MM.1S (cell line): ENCODE measurements at regions not wholly inside any gene's neighbourhood (a gene's known extent, or its start where the extent isn't known, plus 50 kb on each side); places are given as distances from the start of the nearest gene placed in this dataset.
"Not testable (repeated sequence)": the region's sequence is repeated elsewhere in the genome, so short reads cannot be mapped to it uniquely, and the experiment has no call there.

Experiments
- DNase-seq: peaks from one replicate; pipeline ENCODE4 v3.0.0-alpha.2; 2015
- H2AFZ ChIP-seq: fragments of 300-600 bp; sonication (generic); 2 replicates; pipeline ENCODE4 v1.6.0; 2016; ENCODE audit warnings: antibody characterized with exemption, low read length
- H3F3A ChIP-seq: fragments of 300-600 bp; sonication (generic); 2 replicates; pipeline ENCODE4 v1.6.1; 2016; ENCODE audit warnings: mild to moderate bottlenecking, antibody characterized with exemption, low read length, moderate library complexity, mixed read lengths; ENCODE audit not compliant: insufficient read depth
- H3K27ac ChIP-seq: fragments of 300-600 bp; sonication (generic); 2 replicates; pipeline ENCODE4 v1.5.1; 2016; ENCODE audit warnings: mild to moderate bottlenecking, low read length
- H3K27me3 ChIP-seq: fragments of 300-600 bp; sonication (generic); replicated peaks from 2 replicates; pipeline ENCODE4 v1.6.0; 2016; ENCODE audit warnings: low read length; ENCODE audit not compliant: insufficient read depth
- H3K36me3 ChIP-seq: fragments of 300-600 bp; sonication (generic); replicated peaks from 2 replicates; pipeline ENCODE4 v1.6.1; 2016; ENCODE audit warnings: mild to moderate bottlenecking, low read length, mixed read lengths; ENCODE audit not compliant: insufficient read depth
- H3K4me1 ChIP-seq: fragments of 300-600 bp; sonication (generic); 2 replicates; pipeline ENCODE4 v1.6.1; 2016; ENCODE audit warnings: low read length, mixed read lengths
- H3K4me2 ChIP-seq: fragments of 300-600 bp; sonication (generic); 2 replicates; pipeline ENCODE4 v1.6.0; 2016; ENCODE audit warnings: low read depth, low read length
- H3K4me3 ChIP-seq: fragments of 300-600 bp; sonication (generic); 2 replicates; pipeline ENCODE4 v1.5.1; 2016; ENCODE audit warnings: low read length, mixed read lengths
- H3K79me2 ChIP-seq: fragments of 300-600 bp; sonication (generic); 2 replicates; pipeline ENCODE4 v1.6.1; 2016; ENCODE audit warnings: mixed run types, low read length, mixed read lengths
- H3K9ac ChIP-seq: fragments of 300-600 bp; sonication (generic); 2 replicates; pipeline ENCODE4 v1.6.1; 2016; ENCODE audit warnings: low read length, mixed read lengths
- H3K9me2 ChIP-seq: fragments of 300-600 bp; sonication (generic); replicated peaks from 2 replicates; pipeline ENCODE4 v1.6.1; 2016; ENCODE audit warnings: mild to moderate bottlenecking, low read length, mixed read lengths; ENCODE audit not compliant: insufficient read depth
- H3K9me3 ChIP-seq: fragments of 300-600 bp; sonication (generic); replicated peaks from 2 replicates; pipeline ENCODE4 v1.6.1; 2016; ENCODE audit warnings: mild to moderate bottlenecking, low read length, mixed read lengths; ENCODE audit not compliant: insufficient read depth
- H4K20me1 ChIP-seq: fragments of 300-600 bp; sonication (generic); 2 replicates; pipeline ENCODE4 v1.6.1; 2016; ENCODE audit warnings: mild to moderate bottlenecking, low read length, moderate library complexity, mixed read lengths; ENCODE audit not compliant: insufficient read depth
- EZH2 ChIP-seq: fragments of 300-600 bp; sonication (generic); optimal IDR thresholded peaks from 2 replicates; pipeline ENCODE3; 2017; ENCODE audit warnings: low read depth, mild to moderate bottlenecking, antibody characterized with exemption, low read length, mixed read lengths
- EZH2phosphoT487 ChIP-seq: fragments of 300-600 bp; sonication (generic); IDR thresholded peaks from 2 replicates; pipeline ENCODE4 v1.6.1; 2018; ENCODE audit warnings: antibody characterized with exemption, low read length
- TF ChIP-seq, protein P1 (sequence below): fragments of 300-600 bp; sonication (generic); IDR thresholded peaks from 2 replicates; pipeline ENCODE4 v1.5.1; 2016; ENCODE audit warnings: antibody characterized with exemption, low read length, mixed read lengths

DNA sequence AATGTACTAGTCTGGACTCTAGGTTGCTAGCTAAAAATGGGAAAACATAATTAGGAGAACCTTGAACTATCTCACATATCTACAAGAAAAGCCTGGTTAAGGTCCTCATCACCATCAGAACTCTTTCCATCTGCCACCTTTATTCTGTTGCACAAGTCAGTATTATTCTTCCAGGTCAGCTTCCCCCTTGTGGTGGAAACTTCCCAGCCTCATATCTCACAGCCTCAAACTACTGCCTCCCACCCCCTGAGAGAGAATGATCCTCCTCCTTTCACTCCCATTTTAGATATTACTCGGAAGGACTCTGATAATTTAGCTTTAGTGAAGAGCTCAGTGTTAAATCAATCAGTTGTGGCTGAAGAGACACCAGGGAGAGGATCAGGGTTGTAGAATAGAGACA is 197.3 kb downstream of the ZNF92 start:
- H3K9me3 ChIP-seq, H3K4me1 ChIP-seq, H3K36me3 ChIP-seq, H4K20me1 ChIP-seq, H3K9me2 ChIP-seq, H3K79me2 ChIP-seq, DNase-seq, H3K27ac ChIP-seq, H2AFZ ChIP-seq, H3K4me3 ChIP-seq, H3K4me2 ChIP-seq, H3K27me3 ChIP-seq, H3K9ac ChIP-seq, H3F3A ChIP-seq: not testable (repeated sequence)

DNA sequence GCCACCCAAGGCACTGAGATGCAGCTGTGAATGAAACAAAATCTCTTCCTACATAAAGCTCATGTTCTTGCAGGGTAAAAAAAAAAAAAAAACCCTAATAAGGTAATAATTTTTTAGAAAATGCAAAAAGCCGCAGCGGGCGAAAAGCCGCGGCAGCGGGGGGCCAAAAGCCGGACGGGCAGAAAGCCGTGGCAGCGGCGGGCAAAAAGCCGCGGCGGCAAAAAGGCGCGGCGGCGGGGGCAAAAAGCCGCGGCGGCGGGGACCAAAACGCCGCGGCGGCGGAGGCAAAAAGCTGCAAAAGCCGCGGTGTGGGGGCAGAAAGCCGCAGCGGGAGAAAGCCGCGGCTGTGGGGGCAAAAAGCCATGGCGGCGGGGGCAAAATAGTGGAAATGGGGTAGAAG is 198.9 kb downstream of the ZNF92 start:
- H3K4me2 ChIP-seq, H3K9ac ChIP-seq: not testable (repeated sequence)

DNA sequence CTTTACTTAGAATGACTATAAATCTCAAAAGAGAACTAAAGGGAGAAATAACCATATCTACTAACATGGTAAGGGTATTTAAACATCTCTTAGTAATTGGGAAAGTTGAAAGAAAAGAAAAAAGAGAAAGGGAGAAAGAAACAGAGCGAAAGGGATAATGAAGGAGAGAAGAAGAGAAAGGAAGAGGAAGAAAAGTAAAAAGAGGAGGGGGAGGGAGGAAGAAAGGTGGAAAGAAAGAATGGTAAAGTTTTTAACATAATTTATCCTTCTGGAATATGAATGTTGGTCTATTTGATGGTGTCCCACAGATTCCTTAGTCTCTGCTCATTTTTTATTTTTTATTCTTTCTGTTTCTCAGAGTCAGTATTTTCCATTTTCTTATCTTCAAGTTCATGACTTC is 202.7 kb downstream of the ZNF92 start:
- DNase-seq, H3K79me2 ChIP-seq, H2AFZ ChIP-seq, H3K9me2 ChIP-seq, H3K36me3 ChIP-seq, H3K9me3 ChIP-seq, H3K9ac ChIP-seq, H3K4me1 ChIP-seq, H3K4me2 ChIP-seq, H3K27me3 ChIP-seq, H3K27ac ChIP-seq, H3K4me3 ChIP-seq, H4K20me1 ChIP-seq, H3F3A ChIP-seq: not testable (repeated sequence)

More for the DNA sequence above, 198.9 kb downstream of the ZNF92 start:
- H3K36me3 ChIP-seq, H4K20me1 ChIP-seq, H3F3A ChIP-seq, H3K79me2 ChIP-seq, H3K27ac ChIP-seq, DNase-seq, H3K27me3 ChIP-seq, H2AFZ ChIP-seq, H3K9me2 ChIP-seq, H3K9me3 ChIP-seq, H3K4me1 ChIP-seq, H3K4me3 ChIP-seq: not testable (repeated sequence)

DNA sequence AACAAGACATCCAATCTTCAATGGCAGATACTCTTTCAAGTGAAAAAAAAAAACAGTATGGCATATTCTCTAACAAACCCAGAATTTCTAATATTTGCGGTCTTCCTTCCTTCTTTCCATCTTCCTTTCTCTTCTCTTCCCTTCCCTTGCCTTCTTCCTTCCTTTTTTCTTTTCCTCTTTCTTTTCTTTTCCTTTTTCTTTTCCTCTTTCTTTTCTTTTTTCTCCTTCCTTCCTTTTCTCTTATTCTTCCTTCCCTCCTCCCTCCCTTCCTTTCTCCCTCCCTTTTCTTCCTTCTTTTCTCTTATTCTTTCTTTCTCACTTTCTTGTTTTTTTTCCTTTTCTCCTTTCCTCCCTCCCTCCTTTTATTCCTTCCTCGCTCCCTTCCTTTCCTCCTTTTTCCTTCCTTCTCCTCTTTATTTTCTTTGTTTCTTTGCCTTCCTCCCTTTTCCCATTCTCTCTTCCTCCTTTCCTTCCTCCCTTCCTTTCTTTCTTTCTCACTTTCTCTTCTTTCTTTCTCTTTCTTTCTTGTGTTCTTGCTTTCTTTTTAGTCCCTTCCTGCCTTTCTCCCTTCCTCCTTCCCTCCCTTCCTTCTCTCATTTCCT is 209.0 kb downstream of the ZNF92 start:
- not testable (repeated sequence) for H3K4me2 ChIP-seq, H3K27me3 ChIP-seq, H3K36me3 ChIP-seq, H4K20me1 ChIP-seq, H3K27ac ChIP-seq, H3F3A ChIP-seq, H3K4me1 ChIP-seq, DNase-seq, H3K9me2 ChIP-seq, H3K79me2 ChIP-seq, H3K4me3 ChIP-seq, H3K9ac ChIP-seq, H3K9me3 ChIP-seq, H2AFZ ChIP-seq

DNA sequence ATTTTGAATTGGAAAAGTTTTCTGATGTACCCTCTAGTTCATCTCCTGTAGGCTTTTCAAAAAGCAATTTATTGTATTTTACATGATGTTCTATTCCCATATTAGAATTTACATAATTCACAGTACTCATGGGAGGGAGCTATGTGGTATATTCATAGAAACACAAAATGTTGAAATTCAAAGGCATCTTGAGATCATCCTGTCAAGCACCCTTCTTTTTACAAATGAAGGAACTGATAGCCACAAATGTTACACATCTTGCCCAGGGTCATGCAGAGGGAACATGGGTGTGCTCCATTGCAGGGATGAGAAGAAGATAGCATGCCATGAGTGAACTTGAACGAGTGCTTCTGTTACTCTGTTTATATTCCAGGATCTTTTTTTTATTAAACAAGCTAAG is 228.8 kb downstream of the ZNF92 start:
- not testable (repeated sequence) for H3K9ac ChIP-seq, H3K27ac ChIP-seq, H3K4me3 ChIP-seq, H3K4me1 ChIP-seq, H3K4me2 ChIP-seq, H2AFZ ChIP-seq, DNase-seq, H3K36me3 ChIP-seq, H3K27me3 ChIP-seq, H3K9me3 ChIP-seq, H3F3A ChIP-seq, H3K79me2 ChIP-seq, H3K9me2 ChIP-seq, H4K20me1 ChIP-seq

DNA sequence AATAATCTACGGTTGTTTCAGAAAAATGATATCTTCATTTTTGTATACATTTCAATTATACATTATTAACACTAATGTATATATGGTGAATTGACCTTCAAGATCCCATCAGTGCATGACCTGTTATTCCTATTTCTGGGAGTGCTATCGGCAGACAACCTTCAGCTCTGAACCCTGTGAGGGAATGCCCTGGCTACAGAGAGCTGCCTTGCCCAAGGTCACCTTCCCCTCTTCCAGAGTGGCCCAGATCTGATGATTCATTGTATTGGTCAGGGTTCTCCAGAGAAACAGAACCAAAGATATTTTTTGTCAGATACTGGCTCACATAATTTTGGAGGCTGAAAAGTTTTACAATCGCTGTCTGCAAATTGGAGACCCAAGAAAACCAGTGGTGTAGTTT is 235.5 kb downstream of the ZNF92 start:
- Histone ChIP-seq H3K9me2 (no peaks in the 10 kb centered on the region), H3K4me2 (no peak overlapping the region), H2AFZ (no peak overlapping the region), H3K27me3 (no peaks in the 10 kb centered on the region), H3K4me3 (no peak overlapping the region), H4K20me1 (no peaks in the 10 kb centered on the region), H3K9ac (no peak overlapping the region), H3K36me3 (no peaks in the 10 kb centered on the region), H3F3A (no peaks in the 10 kb centered on the region), H3K79me2 (no peaks in the 10 kb centered on the region), H3K9me3 (no peaks in the 10 kb centered on the region), H3K27ac (no peak overlapping the region), H3K4me1 (no peaks in the 10 kb centered on the region)
- TF ChIP-seq EZH2, result no peak
- TF ChIP-seq EZH2phosphoT487, result no peak
- TF ChIP-seq, protein P1, sequence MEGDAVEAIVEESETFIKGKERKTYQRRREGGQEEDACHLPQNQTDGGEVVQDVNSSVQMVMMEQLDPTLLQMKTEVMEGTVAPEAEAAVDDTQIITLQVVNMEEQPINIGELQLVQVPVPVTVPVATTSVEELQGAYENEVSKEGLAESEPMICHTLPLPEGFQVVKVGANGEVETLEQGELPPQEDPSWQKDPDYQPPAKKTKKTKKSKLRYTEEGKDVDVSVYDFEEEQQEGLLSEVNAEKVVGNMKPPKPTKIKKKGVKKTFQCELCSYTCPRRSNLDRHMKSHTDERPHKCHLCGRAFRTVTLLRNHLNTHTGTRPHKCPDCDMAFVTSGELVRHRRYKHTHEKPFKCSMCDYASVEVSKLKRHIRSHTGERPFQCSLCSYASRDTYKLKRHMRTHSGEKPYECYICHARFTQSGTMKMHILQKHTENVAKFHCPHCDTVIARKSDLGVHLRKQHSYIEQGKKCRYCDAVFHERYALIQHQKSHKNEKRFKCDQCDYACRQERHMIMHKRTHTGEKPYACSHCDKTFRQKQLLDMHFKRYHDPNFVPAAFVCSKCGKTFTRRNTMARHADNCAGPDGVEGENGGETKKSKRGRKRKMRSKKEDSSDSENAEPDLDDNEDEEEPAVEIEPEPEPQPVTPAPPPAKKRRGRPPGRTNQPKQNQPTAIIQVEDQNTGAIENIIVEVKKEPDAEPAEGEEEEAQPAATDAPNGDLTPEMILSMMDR, result no peak
- DNase-seq, result no peak

DNA sequence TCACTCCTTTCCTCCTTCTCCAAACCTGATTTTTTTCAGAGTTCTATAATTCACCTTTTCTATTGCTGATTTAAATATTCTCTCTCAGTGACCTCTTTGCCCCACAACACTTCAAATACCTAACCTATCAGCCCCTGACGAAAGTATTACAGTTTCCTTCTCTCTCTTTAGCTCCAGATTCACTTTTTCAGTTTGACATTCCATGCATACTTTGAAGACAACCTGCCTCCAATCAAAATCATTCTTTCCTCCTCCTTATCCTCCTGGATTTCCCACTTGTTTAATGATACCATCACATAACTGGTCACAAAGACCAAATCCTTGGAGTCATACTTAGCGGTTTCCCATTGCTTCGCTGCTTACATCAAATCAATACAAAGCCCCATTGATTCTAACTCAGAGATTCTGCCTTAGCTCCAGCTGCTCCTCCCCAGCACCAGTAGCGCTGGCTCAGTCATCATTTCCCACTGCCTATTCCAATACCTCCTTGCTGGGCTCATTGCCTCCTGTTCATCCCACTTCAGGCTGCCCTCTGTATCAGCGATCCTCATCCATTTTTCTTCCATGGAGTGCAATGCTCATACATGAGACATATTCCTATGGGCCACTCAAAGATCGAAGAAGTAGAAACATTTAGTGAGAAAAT is 240.1 kb downstream of the ZNF92 start:
- H3K4me2 ChIP-seq, H3K4me3 ChIP-seq, H3K27me3 ChIP-seq, H2AFZ ChIP-seq, H3K9me2 ChIP-seq, H3K79me2 ChIP-seq, DNase-seq, H3K27ac ChIP-seq, H3F3A ChIP-seq, H3K9me3 ChIP-seq, H3K36me3 ChIP-seq, H4K20me1 ChIP-seq, H3K9ac ChIP-seq: not testable (repeated sequence)
- H3K4me1 ChIP-seq, result 0 out of 2 replicates have a peak, but pooled peaks cover 11% of the 10 kb centered on the region
